Lower leg skin (tissue), 3 donors: ENCODE measurements at regions not wholly inside any gene's neighbourhood (a gene's known extent, or its start where the extent isn't known, plus 50 kb on each side); places are given as distances from the start of the nearest gene placed in this dataset.

Experiments
- CTCF ChIP-seq, 3 donors: fragments of 450-650 bp; IDR thresholded peaks; one replicate each; pipeline ENCODE4 v1.5.1; 2016; ENCODE audit warnings: antibody characterized with exemption in 3 of 3, mild to moderate bottlenecking in 3 of 3, moderate library complexity in 2 of 3
- POLR2A ChIP-seq, 2 donors: fragments of 450-650 bp; IDR thresholded peaks; one replicate each; pipeline ENCODE4 v1.6.1; 2016 to 2017; ENCODE audit warnings: antibody characterized with exemption in 2 of 2, mild to moderate bottlenecking in 1 of 2, moderate library complexity in 1 of 2

GRCh38 chr18:40041951-40042350, 1913.1 kb upstream of the PIK3C3 start:
- no peak for TF ChIP-seq CTCF (IDR thresholded peaks at IDR 0.05)
- TF ChIP-seq POLR2A (IDR thresholded peaks at IDR 0.05): no peak
